Activated naive CD8-positive, alpha-beta T cell treated with anti-CD3 and anti-CD28 coated beads for 36 hours (primary cell): ENCODE measurements at regions not wholly inside any gene's neighbourhood (a gene's known extent, or its start where the extent isn't known, plus 50 kb on each side); places are given as distances from the start of the nearest gene placed in this dataset.

Source experiments
- DNase-seq: peaks from one replicate; pipeline ENCODE4 v3.0.0; 2021
- H3K27ac Mint-ChIP-seq: one replicate; pipeline ENCODE4 v1.8.0; 2022; ENCODE audit warnings: mild to moderate bottlenecking, moderate library complexity, mixed read lengths
- H3K27me3 Mint-ChIP-seq: one replicate; pipeline ENCODE4 v1.8.0; 2022; ENCODE audit warnings: mild to moderate bottlenecking, mixed read lengths
- H3K36me3 Mint-ChIP-seq: one replicate; pipeline ENCODE4 v1.8.0; 2021; ENCODE audit warnings: mild to moderate bottlenecking, mixed read lengths
- H3K4me1 Mint-ChIP-seq: one replicate; pipeline ENCODE4 v1.8.0; 2021; ENCODE audit warnings: mixed read lengths
- H3K4me3 Mint-ChIP-seq: one replicate; pipeline ENCODE4 v1.8.0; 2022; ENCODE audit warnings: mild to moderate bottlenecking, moderate library complexity, mixed read lengths
- H3K9me3 Mint-ChIP-seq: one replicate; pipeline ENCODE4 v1.8.0; 2022; ENCODE audit warnings: mixed read lengths

- no peaks in the 10 kb centered on the region for H3K9me3 Mint-ChIP-seq
- no peak overlapping the region for H3K4me3 Mint-ChIP-seq
- H3K4me1 Mint-ChIP-seq = no peaks in the 10 kb centered on the region
- no peak overlapping the region for H3K27ac Mint-ChIP-seq
- no peaks in the 10 kb centered on the region for H3K27me3 Mint-ChIP-seq
- DNase-seq = no peak
- no peaks in the 10 kb centered on the region for H3K36me3 Mint-ChIP-seq
These were observed 150.4 kb upstream of the RNF32 start for GRCh38 chr7:156490021-156490800.

GRCh38 chr7:156487811-156488533, 152.6 kb upstream of the RNF32 start:
- no peaks in the 10 kb centered on the region for H3K27me3 Mint-ChIP-seq
- H3K27ac Mint-ChIP-seq = no peak overlapping the region
- H3K9me3 Mint-ChIP-seq = no peaks in the 10 kb centered on the region
- no peak overlapping the region for H3K4me3 Mint-ChIP-seq
- no peak for DNase-seq
- H3K4me1 Mint-ChIP-seq = no peaks in the 10 kb centered on the region
- no peaks in the 10 kb centered on the region for H3K36me3 Mint-ChIP-seq

DNA sequence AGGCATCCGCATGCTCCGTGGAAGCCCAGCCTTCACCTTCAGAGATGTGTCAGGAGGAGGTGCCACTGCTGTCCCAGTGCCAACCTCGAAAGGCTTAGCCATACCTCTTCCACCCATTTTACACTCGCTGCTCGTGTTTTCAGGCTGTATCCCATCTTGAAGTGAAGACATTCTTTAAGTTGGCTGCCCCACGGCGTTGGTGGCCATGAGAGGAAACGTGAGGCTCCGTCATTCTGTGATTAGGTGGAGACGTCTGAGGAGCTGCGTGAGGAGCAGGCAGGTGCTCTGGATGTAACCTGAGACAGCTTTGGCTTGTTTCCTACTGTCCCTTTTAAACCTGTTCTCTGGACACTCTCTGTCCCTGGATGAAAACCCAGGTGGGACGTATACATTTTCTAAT, 159.9 kb upstream of the RNF32 start:
- Mint-ChIP-seq H3K36me3 (no peaks in the 10 kb centered on the region), H3K4me1 (no peaks in the 10 kb centered on the region), H3K27me3 (peaks cover 10% of the 10 kb centered on the region), H3K9me3 (no peaks in the 10 kb centered on the region), H3K27ac (no peak overlapping the region), H3K4me3 (no peak overlapping the region)
- no peak for DNase-seq

GRCh38 chr7:156479596-156479995, 161.0 kb upstream of the RNF32 start:
- no peak for DNase-seq
- Mint-ChIP-seq H3K9me3 (no peaks in the 10 kb centered on the region), H3K27me3 (peaks cover 14% of the 10 kb centered on the region), H3K4me1 (no peaks in the 10 kb centered on the region), H3K4me3 (no peak overlapping the region), H3K36me3 (no peaks in the 10 kb centered on the region), H3K27ac (no peak overlapping the region)

- no peaks in the 10 kb centered on the region for H3K36me3 Mint-ChIP-seq
- no peak overlapping the region for H3K27ac Mint-ChIP-seq
- peaks cover 25% of the 10 kb centered on the region for H3K27me3 Mint-ChIP-seq
- no peaks in the 10 kb centered on the region for H3K4me1 Mint-ChIP-seq
- DNase-seq = no peak
- H3K9me3 Mint-ChIP-seq = no peaks in the 10 kb centered on the region
- H3K4me3 Mint-ChIP-seq = no peak overlapping the region
These were observed 162.1 kb upstream of the RNF32 start for GRCh38 chr7:156478486-156478885.

- H3K4me1 Mint-ChIP-seq = no peaks in the 10 kb centered on the region
- H3K27me3 Mint-ChIP-seq = peaks cover 18% of the 10 kb centered on the region
- no peaks in the 10 kb centered on the region for H3K36me3 Mint-ChIP-seq
- no peak overlapping the region for H3K4me3 Mint-ChIP-seq
- no peak for DNase-seq
- H3K27ac Mint-ChIP-seq = no peak overlapping the region
- no peaks in the 10 kb centered on the region for H3K9me3 Mint-ChIP-seq
These were observed 164.9 kb upstream of the RNF32 start for GRCh38 chr7:156475666-156476065.

DNA sequence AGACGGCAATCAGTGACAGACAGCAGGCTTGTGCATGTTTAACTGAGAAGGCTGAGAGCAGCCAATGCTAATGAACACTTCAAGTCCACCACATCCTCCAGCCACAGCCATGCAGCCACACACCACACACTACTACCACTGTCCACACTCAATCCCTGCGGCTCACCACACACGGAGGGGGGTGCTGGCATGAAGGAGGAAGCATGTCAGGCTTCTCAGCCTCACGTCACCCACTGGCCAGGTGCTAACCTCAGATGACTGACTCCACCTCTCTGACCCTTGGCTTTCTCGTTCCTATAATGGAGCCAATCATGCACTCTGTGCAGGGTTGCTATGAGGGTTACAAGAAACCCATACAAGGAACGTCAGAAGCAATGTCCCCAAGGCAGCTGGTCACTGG, 165.4 kb upstream of the RNF32 start:
- Mint-ChIP-seq H3K36me3 (no peaks in the 10 kb centered on the region), H3K4me1 (no peaks in the 10 kb centered on the region), H3K9me3 (no peaks in the 10 kb centered on the region), H3K27me3 (peaks cover 18% of the 10 kb centered on the region), H3K4me3 (no peak overlapping the region), H3K27ac (no peak overlapping the region)
- DNase-seq = no peak

- no peak overlapping the region for H3K4me3 Mint-ChIP-seq
- H3K9me3 Mint-ChIP-seq = no peaks in the 10 kb centered on the region
- DNase-seq = no peak
- H3K27me3 Mint-ChIP-seq = peaks cover 18% of the 10 kb centered on the region
- H3K4me1 Mint-ChIP-seq = no peaks in the 10 kb centered on the region
- no peak overlapping the region for H3K27ac Mint-ChIP-seq
- H3K36me3 Mint-ChIP-seq = no peaks in the 10 kb centered on the region
These were observed 166.3 kb upstream of the RNF32 start for GRCh38 chr7:156474241-156474743.

DNA sequence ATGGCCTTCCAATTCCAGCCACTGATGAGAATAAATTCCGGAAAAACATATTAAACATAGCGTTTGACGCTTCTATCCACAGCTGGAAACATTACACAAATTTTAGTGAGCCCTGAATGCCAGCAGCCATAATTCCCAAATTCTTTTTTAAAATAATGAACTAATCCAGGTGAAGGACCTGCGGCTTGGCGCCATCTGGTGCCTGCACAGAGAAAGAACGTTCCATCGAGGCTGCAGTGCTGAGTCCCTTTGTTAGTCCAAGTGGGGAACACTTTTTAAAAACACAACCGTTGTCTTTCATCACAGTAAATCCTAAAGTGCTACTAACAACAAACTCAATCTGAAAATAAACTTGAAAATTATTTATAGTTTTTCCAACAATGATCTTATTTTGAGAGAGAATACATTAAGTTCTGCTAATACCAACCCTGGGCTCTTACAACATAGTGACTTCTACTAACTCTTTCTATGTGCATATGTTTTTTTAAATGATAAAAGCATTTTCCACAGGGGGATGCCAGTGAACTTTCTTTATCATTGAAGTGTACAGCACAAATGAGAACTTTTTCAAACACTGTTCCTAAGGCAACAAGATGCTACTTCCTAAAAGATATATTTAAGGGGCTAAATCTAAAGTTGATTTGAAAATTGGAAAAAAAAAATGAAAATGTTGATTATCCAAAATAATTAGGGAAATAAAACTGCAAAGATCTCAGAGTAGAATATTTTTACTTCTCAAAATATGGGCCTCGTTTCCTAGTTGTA, 166.9 kb upstream of the RNF32 start:
- DNase-seq = peak; percentile 17
- H3K4me1 Mint-ChIP-seq = no peaks in the 10 kb centered on the region
- no peak overlapping the region for H3K27ac Mint-ChIP-seq
- H3K36me3 Mint-ChIP-seq = no peaks in the 10 kb centered on the region
- no peaks in the 10 kb centered on the region for H3K9me3 Mint-ChIP-seq
- no peak overlapping the region for H3K4me3 Mint-ChIP-seq
- peaks cover 18% of the 10 kb centered on the region for H3K27me3 Mint-ChIP-seq

DNA sequence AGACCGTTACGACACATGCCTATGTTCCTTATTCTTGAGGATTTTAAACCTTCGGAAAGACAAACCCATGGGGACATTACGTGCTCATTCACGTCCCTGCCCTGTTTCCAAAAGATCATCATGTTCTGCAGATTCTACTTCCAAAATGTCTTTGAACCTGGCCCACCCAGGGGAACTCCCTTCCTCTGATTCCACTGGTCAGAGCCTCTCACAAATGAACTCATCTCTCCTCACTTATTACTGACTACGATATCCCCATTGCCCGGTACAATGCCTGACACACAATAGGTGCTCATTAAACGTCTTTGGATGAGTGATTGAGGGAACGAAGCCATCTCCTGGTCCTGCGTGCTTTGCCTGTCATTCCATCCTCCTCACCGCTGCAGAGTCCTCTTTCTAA, 168.3 kb upstream of the RNF32 start:
- no peak for DNase-seq
- Mint-ChIP-seq H3K27ac (no peak overlapping the region), H3K9me3 (no peaks in the 10 kb centered on the region), H3K36me3 (no peaks in the 10 kb centered on the region), H3K27me3 (peaks cover 18% of the 10 kb centered on the region), H3K4me3 (no peak overlapping the region), H3K4me1 (no peaks in the 10 kb centered on the region)

GRCh38 chr7:156470399-156471320, 169.9 kb upstream of the RNF32 start:
- Mint-ChIP-seq H3K27me3 (peaks cover 20% of the 10 kb centered on the region), H3K9me3 (no peaks in the 10 kb centered on the region), H3K36me3 (no peaks in the 10 kb centered on the region), H3K4me1 (no peaks in the 10 kb centered on the region), H3K4me3 (no peak overlapping the region), H3K27ac (no peak overlapping the region)
- no peak for DNase-seq

- Mint-ChIP-seq H3K27me3 (peaks cover 10% of the 10 kb centered on the region), H3K4me3 (no peak overlapping the region), H3K27ac (no peak overlapping the region), H3K36me3 (no peaks in the 10 kb centered on the region), H3K4me1 (no peaks in the 10 kb centered on the region), H3K9me3 (no peaks in the 10 kb centered on the region)
- DNase-seq = no peak
These were observed 173.5 kb upstream of the RNF32 start for GRCh38 chr7:156466955-156467625.

GRCh38 chr7:156466272-156466671, 174.3 kb upstream of the RNF32 start:
- H3K27ac Mint-ChIP-seq = no peak overlapping the region
- no peaks in the 10 kb centered on the region for H3K36me3 Mint-ChIP-seq
- no peaks in the 10 kb centered on the region for H3K9me3 Mint-ChIP-seq
- no peak for DNase-seq
- no peak overlapping the region for H3K4me3 Mint-ChIP-seq
- peaks cover 10% of the 10 kb centered on the region for H3K27me3 Mint-ChIP-seq
- H3K4me1 Mint-ChIP-seq = no peaks in the 10 kb centered on the region

DNA sequence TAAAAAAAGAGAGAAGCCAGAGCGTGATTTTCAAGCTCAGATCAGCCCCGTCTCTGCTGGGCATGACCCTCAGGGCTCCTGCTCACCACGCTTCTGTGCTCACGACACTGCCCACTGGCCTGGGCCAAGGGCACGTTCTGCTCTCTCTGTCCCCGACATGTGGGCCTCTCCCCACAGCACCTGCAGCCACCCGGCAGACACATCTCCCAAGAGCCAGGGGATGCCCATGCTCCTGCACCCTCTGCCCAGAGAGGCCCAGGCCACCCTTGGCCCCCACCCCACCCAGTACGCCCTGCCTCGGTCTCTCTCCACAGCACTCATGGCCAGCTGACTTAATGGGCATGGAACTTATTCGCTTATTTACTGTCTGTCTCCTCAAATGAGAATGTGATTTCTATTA, 175.4 kb upstream of the RNF32 start:
- Mint-ChIP-seq H3K36me3 (no peaks in the 10 kb centered on the region), H3K4me1 (no peaks in the 10 kb centered on the region), H3K27ac (no peak overlapping the region), H3K4me3 (no peak overlapping the region), H3K27me3 (peaks cover 10% of the 10 kb centered on the region), H3K9me3 (no peaks in the 10 kb centered on the region)
- DNase-seq = no peak
